Left colon (tissue), 2 donors: ENCODE measurements at regions not wholly inside any gene's neighbourhood (a gene's known extent, or its start where the extent isn't known, plus 50 kb on each side); places are given as distances from the start of the nearest gene placed in this dataset.

Experiments
- ATAC-seq: fragments of 200-7000 bp; cut with Tn5 transposase; one replicate; pipeline ENCODE4 v1.9.1; 2020; ENCODE audit warnings: mild to moderate bottlenecking, moderate library complexity
- DNase-seq, 2 donors: peaks; one replicate each; pipeline ENCODE4 v3.0.0-alpha.2; 2020
- intact Hi-C, 2 donors: fragments of 100-400 bp; cut with DNase I in 1 of 2; cut with micrococcal nuclease in 1 of 2; formaldehyde crosslinking; loops; one replicate each; pipeline versions ENCODE4 v1.11.2 to v1.14.0; 2022; cut with DNase I, micrococcal nuclease
- donor health status: DM: no; HTN: no; CAD: no.
- donor health status: DM: yes; HTN: yes; CAD: no.

GRCh38 chr22:49648053-49648452 is 179.6 kb downstream of the BRD1 start:
- DNase-seq (no peak), ATAC-seq (no peak)
- intact Hi-C loops = no loop called here

- ATAC-seq (no peak), DNase-seq (no peak)
- intact Hi-C loops = no loop called here
Measured at GRCh38 chr22:49647627-49648026, 180.0 kb downstream of the BRD1 start.

- no peak for ATAC-seq
- DNase-seq = no peak
- intact Hi-C loops = no loop called here
Measured at GRCh38 chr22:49646876-49647275, 180.8 kb downstream of the BRD1 start.

GRCh38 chr22:49645791-49646550 is 181.7 kb downstream of the BRD1 start:
- ATAC-seq = no peak
- intact Hi-C loops = no loop called here
- no peak for DNase-seq

- ATAC-seq (no peak), DNase-seq (no peak)
- intact Hi-C loops = no loop called here
Measured at GRCh38 chr22:49645257-49645656, 182.4 kb downstream of the BRD1 start.

- DNase-seq (no peak), ATAC-seq (no peak)
- intact Hi-C loops = no loop called here
Measured at GRCh38 chr22:49643998-49644397, 183.7 kb downstream of the BRD1 start.

- DNase-seq (no peak), ATAC-seq (no peak)
- intact Hi-C loops = no loop called here
Measured at GRCh38 chr22:49643466-49643865, 184.2 kb downstream of the BRD1 start.

- intact Hi-C loops = no loop called here
- ATAC-seq (no peak), DNase-seq (no peak)
Measured at GRCh38 chr22:49642741-49643140, 184.9 kb downstream of the BRD1 start.

- ATAC-seq = no peak
- intact Hi-C loops = no loop called here
Measured at GRCh38 chr22:49642331-49642730, 185.3 kb downstream of the BRD1 start.

GRCh38 chr22:49641770-49642313 is 185.8 kb downstream of the BRD1 start:
- DNase-seq = no peak
- ATAC-seq = no peak

More at GRCh38 chr22:49642331-49642730, 185.3 kb downstream of the BRD1 start:
- DNase-seq = no peak

GRCh38 chr22:49640366-49641095 is 187.1 kb downstream of the BRD1 start:
- no peak for ATAC-seq

More at GRCh38 chr22:49641770-49642313, 185.8 kb downstream of the BRD1 start:
- intact Hi-C loops = no loop called here

GRCh38 chr22:49639956-49640355 is 187.7 kb downstream of the BRD1 start:
- DNase-seq (no peak), ATAC-seq (no peak)
- intact Hi-C loops = no loop called here

More at GRCh38 chr22:49640366-49641095, 187.1 kb downstream of the BRD1 start:
- intact Hi-C loops = no loop called here
- DNase-seq = no peak

GRCh38 chr22:49638788-49639187 is 188.9 kb downstream of the BRD1 start:
- intact Hi-C loops = no loop called here
- ATAC-seq = no peak
- DNase-seq = no peak

- ATAC-seq = no peak
- intact Hi-C loops = no loop called here
- no peak for DNase-seq
Measured at GRCh38 chr22:49638001-49638400, 189.7 kb downstream of the BRD1 start.

GRCh38 chr22:49637255-49637760 is 190.4 kb downstream of the BRD1 start:
- no peak for DNase-seq
- no peak for ATAC-seq
- intact Hi-C loops = no loop called here

GRCh38 chr22:49636649-49637048 is 191.0 kb downstream of the BRD1 start:
- intact Hi-C loops = no loop called here
- DNase-seq = no peak

GRCh38 chr22:49636214-49636613 is 191.5 kb downstream of the BRD1 start:
- no peak for ATAC-seq

More at GRCh38 chr22:49636649-49637048, 191.0 kb downstream of the BRD1 start:
- no peak for ATAC-seq

GRCh38 chr22:49634006-49634772 is 193.5 kb downstream of the BRD1 start:
- no peak for DNase-seq
- no peak for ATAC-seq
- intact Hi-C loops = no loop called here

More at GRCh38 chr22:49636214-49636613, 191.5 kb downstream of the BRD1 start:
- intact Hi-C loops = no loop called here
- DNase-seq = no peak

GRCh38 chr22:49633010-49633324 is 194.7 kb downstream of the BRD1 start:
- ATAC-seq = no peak
- no peak for DNase-seq
- intact Hi-C loops = no loop called here
